Thymus (tissue), 11 donors: ENCODE measurements at regions not wholly inside any gene's neighbourhood (a gene's known extent, or its start where the extent isn't known, plus 50 kb on each side); places are given as distances from the start of the nearest gene placed in this dataset.

ENCODE experiments used
- DNase-seq, 9 donors: peaks; one replicate each; pipeline ENCODE4 v3.0.0-alpha.2; 2013; ENCODE audit warnings: low spot score in 9 of 9, low read depth in 6 of 9, missing footprints in 1 of 9
- H3K27ac ChIP-seq, 2 donors: one replicate each; pipeline ENCODE4 v1.5.1; 2013; ENCODE audit warnings: control low read depth in 1 of 2, low read depth in 1 of 2, low read length in 1 of 2, mild to moderate bottlenecking in 1 of 2, moderate library complexity in 1 of 2
- H3K27me3 ChIP-seq, 2 donors: one replicate each; pipeline ENCODE4 v1.5.1; 2013; ENCODE audit warnings: low read length in 1 of 2; ENCODE audit not compliant: control insufficient read depth in 2 of 2, insufficient read depth in 1 of 2
- H3K36me3 ChIP-seq, 2 donors: one replicate each; pipeline ENCODE4 v1.5.1; 2013; ENCODE audit warnings: low read length in 1 of 2, mild to moderate bottlenecking in 1 of 2, moderate library complexity in 1 of 2; ENCODE audit not compliant: control insufficient read depth in 2 of 2, insufficient read depth in 2 of 2
- H3K4me1 ChIP-seq, 2 donors: one replicate each; pipeline ENCODE4 v1.5.1; 2013; ENCODE audit warnings: low read length in 2 of 2; ENCODE audit not compliant: control insufficient read depth in 2 of 2, insufficient read depth in 2 of 2
- H3K4me3 ChIP-seq, 2 donors: one replicate each; pipeline ENCODE4 v1.5.1; 2013; ENCODE audit warnings: low read length in 2 of 2, control low read depth in 1 of 2, mild to moderate bottlenecking in 1 of 2
- H3K9me3 ChIP-seq, 2 donors: one replicate each; pipeline ENCODE4 v1.5.1; 2013; ENCODE audit warnings: low read length in 1 of 2, mild to moderate bottlenecking in 1 of 2; ENCODE audit not compliant: control insufficient read depth in 2 of 2, insufficient read depth in 1 of 2
- WGBS: extraction: QIAGEN DNeasy Blood & Tissue Kit; methylation state at CpG from one replicate; pipeline ENCODE4 v1.1.7; 2013; 5-methylcytosine and 5-hydroxymethylcytosine counted together
- donor health status: healthy.

DNA sequence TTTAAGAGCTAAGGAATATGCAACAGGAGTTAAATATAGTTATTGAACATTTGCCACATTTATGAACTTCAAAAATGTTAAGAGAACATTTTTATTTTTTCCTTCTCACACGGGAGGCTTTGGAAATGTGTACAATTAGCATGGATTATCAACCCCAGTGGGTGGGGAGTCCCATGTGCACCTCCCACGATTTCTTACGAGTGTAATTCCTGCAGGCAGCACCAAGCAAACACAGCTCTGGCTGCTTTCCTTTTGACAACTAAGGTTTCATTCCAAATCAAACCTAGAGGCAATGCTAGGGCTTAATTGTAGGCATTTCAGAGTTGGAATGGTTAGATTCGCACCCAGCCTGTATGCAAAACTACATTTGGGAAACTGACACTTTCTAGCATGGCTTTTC lies 460.9 kb downstream of the METTL15 start:
- WGBS, result 81% methylated on average over 4 of the region's 4 CpGs
- no peaks in the 10 kb centered on the region for H3K4me1 ChIP-seq

GRCh38 chr11:28566339-28567089 lies 458.3 kb downstream of the METTL15 start:
- Histone ChIP-seq H3K27me3 (peaks cover 0 to 3% of the 10 kb centered on the region in 2 donors), H3K9me3 (no peaks in the 10 kb centered on the region), H3K4me1 (no peaks in the 10 kb centered on the region), H3K36me3 (no peaks in the 10 kb centered on the region), H3K27ac (no peak overlapping the region), H3K4me3 (no peak overlapping the region)
- DNase-seq, result no peak
- 18% methylated on average over 17 of the region's 17 CpGs for WGBS

More for the DNA sequence above, 460.9 kb downstream of the METTL15 start:
- Histone ChIP-seq H3K27me3 (peaks cover 0 to 3% of the 10 kb centered on the region in 2 donors), H3K27ac (no peak overlapping the region), H3K36me3 (no peaks in the 10 kb centered on the region), H3K9me3 (no peaks in the 10 kb centered on the region), H3K4me3 (no peak overlapping the region)
- DNase-seq, result no peak

- no peak for DNase-seq
- no peaks in the 10 kb centered on the region for H3K27me3 ChIP-seq
- H3K4me1 ChIP-seq, result no peaks in the 10 kb centered on the region
- no peaks in the 10 kb centered on the region for H3K9me3 ChIP-seq
- no peaks in the 10 kb centered on the region for H3K36me3 ChIP-seq
- no peak overlapping the region for H3K27ac ChIP-seq
- H3K4me3 ChIP-seq, result no peak overlapping the region
- WGBS, result 62% methylated on average over 5 of the region's 5 CpGs
Measured at GRCh38 chr11:28559492-28559891, 451.3 kb downstream of the METTL15 start.

GRCh38 chr11:28547321-28547741 lies 439.1 kb downstream of the METTL15 start:
- 67% methylated on average over 4 of the region's 4 CpGs for WGBS
- DNase-seq, result no peak
- no peaks in the 10 kb centered on the region for H3K4me1 ChIP-seq
- H3K4me3 ChIP-seq, result no peak overlapping the region
- H3K9me3 ChIP-seq, result no peaks in the 10 kb centered on the region
- H3K27me3 ChIP-seq, result no peaks in the 10 kb centered on the region
- H3K27ac ChIP-seq, result no peak overlapping the region
- H3K36me3 ChIP-seq, result no peaks in the 10 kb centered on the region

DNA sequence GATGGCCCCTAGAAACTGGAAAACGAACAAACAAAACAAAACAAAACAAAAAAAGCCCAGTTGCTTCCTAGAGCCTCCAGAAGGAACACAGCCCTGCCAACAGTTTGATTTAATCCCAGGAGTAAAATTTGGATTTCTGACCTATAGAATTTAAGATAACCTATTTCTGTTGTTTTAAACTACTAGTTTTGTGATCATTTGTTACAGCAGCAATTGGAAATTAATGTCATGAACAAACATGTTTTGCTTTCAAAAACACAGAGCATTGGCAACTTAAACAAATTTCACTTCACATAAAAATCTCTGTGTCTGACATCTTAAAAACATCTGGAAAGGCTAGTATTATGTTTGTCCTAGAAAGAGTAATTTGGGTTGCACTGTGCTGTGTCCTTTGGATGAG lies 437.3 kb downstream of the METTL15 start:
- no peak overlapping the region for H3K27ac ChIP-seq
- no peak for DNase-seq
- no peaks in the 10 kb centered on the region for H3K36me3 ChIP-seq
- H3K4me3 ChIP-seq, result no peak overlapping the region
- no peaks in the 10 kb centered on the region for H3K27me3 ChIP-seq
- no peaks in the 10 kb centered on the region for H3K9me3 ChIP-seq
- no peaks in the 10 kb centered on the region for H3K4me1 ChIP-seq
- 73% methylated on average over 1 of the region's 1 CpG for WGBS

GRCh38 chr11:28542561-28542960 lies 434.4 kb downstream of the METTL15 start:
- Histone ChIP-seq H3K4me1 (no peaks in the 10 kb centered on the region), H3K27ac (no peak overlapping the region), H3K36me3 (no peaks in the 10 kb centered on the region), H3K9me3 (no peaks in the 10 kb centered on the region), H3K4me3 (no peak overlapping the region), H3K27me3 (no peaks in the 10 kb centered on the region)
- WGBS, result 93% methylated on average over 1 of the region's 1 CpG
- DNase-seq, result no peak

GRCh38 chr11:28539239-28540030 lies 431.2 kb downstream of the METTL15 start:
- no peaks in the 10 kb centered on the region for H3K27me3 ChIP-seq
- no peak overlapping the region for H3K27ac ChIP-seq
- DNase-seq, result no peak
- WGBS, result 89% methylated on average over 2 of the region's 2 CpGs
- H3K4me3 ChIP-seq, result no peak overlapping the region
- no peaks in the 10 kb centered on the region for H3K36me3 ChIP-seq
- H3K9me3 ChIP-seq, result no peaks in the 10 kb centered on the region
- no peaks in the 10 kb centered on the region for H3K4me1 ChIP-seq

GRCh38 chr11:28537822-28538221 lies 429.6 kb downstream of the METTL15 start:
- no peaks in the 10 kb centered on the region for H3K9me3 ChIP-seq
- no peak overlapping the region for H3K27ac ChIP-seq
- no peaks in the 10 kb centered on the region for H3K36me3 ChIP-seq
- H3K27me3 ChIP-seq, result no peaks in the 10 kb centered on the region
- DNase-seq, result no peak
- H3K4me3 ChIP-seq, result no peak overlapping the region
- H3K4me1 ChIP-seq, result no peaks in the 10 kb centered on the region

- no peak overlapping the region for H3K27ac ChIP-seq
- DNase-seq, result no peak
- WGBS, result 92% methylated on average over 2 of the region's 2 CpGs
- H3K4me1 ChIP-seq, result no peaks in the 10 kb centered on the region
- H3K27me3 ChIP-seq, result no peaks in the 10 kb centered on the region
- no peak overlapping the region for H3K4me3 ChIP-seq
- H3K36me3 ChIP-seq, result no peaks in the 10 kb centered on the region
- H3K9me3 ChIP-seq, result no peaks in the 10 kb centered on the region
Measured at GRCh38 chr11:28536504-28537267, 428.5 kb downstream of the METTL15 start.
